Calu3 (cell line): ENCODE measurements at regions not wholly inside any gene's neighbourhood (a gene's known extent, or its start where the extent isn't known, plus 50 kb on each side); places are given as distances from the start of the nearest gene placed in this dataset.

ENCODE experiments used
- BruUV-seq: library from RNA; stranded (reverse); fragments of 400-500 nt; replicated peaks from 2 replicates; lab custom pipeline; 2021; lab: Mats Ljungman, UMichigan
- CTCF ChIA-PET: fragments of 300-600 bp; sonication (Branson Sonifier 250); formaldehyde crosslinking; loops from one replicate; lab custom pipeline; 2022; ENCODE audit warnings: antibody characterized with exemption; lab: Charles Lee
- DNase-seq: peaks from one replicate; pipeline ENCODE4 v3.0.0; 2022
- H3K27ac Mint-ChIP-seq: one replicate; pipeline ENCODE4 v1.8.0; 2022; ENCODE audit warnings: mixed read lengths; ENCODE audit not compliant: unreplicated experiment
- H3K27me3 Mint-ChIP-seq: one replicate; pipeline ENCODE4 v1.8.0; 2022; ENCODE audit warnings: mixed read lengths; ENCODE audit not compliant: unreplicated experiment
- H3K36me3 Mint-ChIP-seq: one replicate; pipeline ENCODE4 v1.8.0; 2022; ENCODE audit warnings: mild to moderate bottlenecking, moderate library complexity, mixed read lengths; ENCODE audit not compliant: insufficient read depth, unreplicated experiment
- H3K4me1 Mint-ChIP-seq: one replicate; pipeline ENCODE4 v1.8.0; 2022; ENCODE audit warnings: mild to moderate bottlenecking, low read depth, mixed read lengths; ENCODE audit not compliant: unreplicated experiment
- H3K4me3 Mint-ChIP-seq: one replicate; pipeline ENCODE4 v1.8.0; 2022; ENCODE audit warnings: mild to moderate bottlenecking, low read depth, moderate library complexity, mixed read lengths; ENCODE audit not compliant: unreplicated experiment
- H3K9me3 Mint-ChIP-seq: one replicate; pipeline ENCODE4 v1.8.0; 2022; ENCODE audit warnings: low read depth, mixed read lengths; ENCODE audit not compliant: unreplicated experiment
- CTCF ChIP-seq: fragments of 200-600 bp; IDR thresholded peaks from one replicate; pipeline ENCODE4 v1.8.0; 2022; ENCODE audit warnings: antibody characterized with exemption; ENCODE audit not compliant: unreplicated experiment
- intact Hi-C: fragments of 100-400 bp; cut with micrococcal nuclease; formaldehyde crosslinking; loops from one replicate; pipeline ENCODE4 v1.10.0; 2022; ENCODE audit not compliant: unreplicated experiment

- intact Hi-C loops = no loop called here
- DNase-seq = no peak
- Mint-ChIP-seq H3K4me1 (peaks cover 8% of the 10 kb centered on the region), H3K27ac (no peak overlapping the region), H3K9me3 (no peaks in the 10 kb centered on the region), H3K4me3 (no peak overlapping the region), H3K36me3 (no peaks in the 10 kb centered on the region), H3K27me3 (no peaks in the 10 kb centered on the region)
- BruUV-seq = no TSS peak
- no peak for TF ChIP-seq CTCF
- CTCF ChIA-PET = no interaction called here
Measured at GRCh38 chr5:38069360-38069759, 189.0 kb upstream of the EGFLAM start.

DNA sequence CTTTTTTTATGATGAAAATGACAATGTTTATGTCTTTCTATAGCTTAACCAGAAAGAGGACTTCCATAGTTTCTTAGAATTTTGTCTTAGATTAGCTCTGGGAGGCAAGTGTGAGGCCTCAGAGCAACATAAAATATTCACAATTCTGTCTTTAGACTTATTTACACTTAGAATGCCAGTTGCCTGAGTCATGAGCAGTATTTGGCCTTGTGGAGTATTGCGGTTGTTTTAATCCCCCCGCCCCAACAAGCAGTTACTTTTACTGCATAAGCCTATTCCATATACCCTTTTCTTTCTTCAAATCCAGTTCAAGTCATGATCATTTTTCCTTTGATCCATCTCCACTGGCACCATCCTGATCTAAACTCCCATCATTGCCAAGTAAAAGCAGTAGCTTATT lies 198.0 kb upstream of the EGFLAM start:
- Mint-ChIP-seq H3K27me3 (no peaks in the 10 kb centered on the region), H3K4me1 (peaks cover 11% of the 10 kb centered on the region), H3K9me3 (no peaks in the 10 kb centered on the region), H3K27ac (no peak overlapping the region), H3K36me3 (no peaks in the 10 kb centered on the region), H3K4me3 (no peak overlapping the region)
- no peak for TF ChIP-seq CTCF
- BruUV-seq = no TSS peak
- CTCF ChIA-PET = no interaction called here
- DNase-seq = peak; percentile 28
- intact Hi-C loops = no loop called here

DNA sequence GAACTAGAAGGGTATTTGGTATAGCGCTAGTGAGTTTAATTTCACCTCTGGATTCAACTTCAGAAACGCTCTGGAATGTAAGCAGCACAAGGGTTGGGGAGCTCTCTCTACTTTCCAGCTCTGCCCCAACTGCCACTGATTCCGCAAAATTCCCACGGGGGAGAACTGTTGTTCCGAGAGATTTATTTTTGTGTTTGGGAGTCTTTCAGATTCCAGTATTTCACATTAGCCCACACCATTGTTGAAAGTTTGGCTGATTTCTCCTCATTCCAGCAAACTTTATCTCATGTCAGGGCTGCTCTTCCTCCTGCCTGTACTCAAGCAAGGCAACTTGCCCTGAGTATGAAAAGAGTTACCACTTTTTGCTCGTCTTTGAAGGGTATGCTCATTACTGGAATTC lies 198.5 kb upstream of the EGFLAM start:
- no peak overlapping the region for H3K27ac Mint-ChIP-seq
- intact Hi-C loops = no loop called here
- no peak overlapping the region for H3K4me3 Mint-ChIP-seq
- no peaks in the 10 kb centered on the region for H3K9me3 Mint-ChIP-seq
- H3K27me3 Mint-ChIP-seq = no peaks in the 10 kb centered on the region
- CTCF ChIA-PET = no interaction called here
- H3K36me3 Mint-ChIP-seq = no peaks in the 10 kb centered on the region
- no peak for TF ChIP-seq CTCF
- BruUV-seq = no TSS peak
- DNase-seq = no peak
- H3K4me1 Mint-ChIP-seq = peaks cover 11% of the 10 kb centered on the region

DNA sequence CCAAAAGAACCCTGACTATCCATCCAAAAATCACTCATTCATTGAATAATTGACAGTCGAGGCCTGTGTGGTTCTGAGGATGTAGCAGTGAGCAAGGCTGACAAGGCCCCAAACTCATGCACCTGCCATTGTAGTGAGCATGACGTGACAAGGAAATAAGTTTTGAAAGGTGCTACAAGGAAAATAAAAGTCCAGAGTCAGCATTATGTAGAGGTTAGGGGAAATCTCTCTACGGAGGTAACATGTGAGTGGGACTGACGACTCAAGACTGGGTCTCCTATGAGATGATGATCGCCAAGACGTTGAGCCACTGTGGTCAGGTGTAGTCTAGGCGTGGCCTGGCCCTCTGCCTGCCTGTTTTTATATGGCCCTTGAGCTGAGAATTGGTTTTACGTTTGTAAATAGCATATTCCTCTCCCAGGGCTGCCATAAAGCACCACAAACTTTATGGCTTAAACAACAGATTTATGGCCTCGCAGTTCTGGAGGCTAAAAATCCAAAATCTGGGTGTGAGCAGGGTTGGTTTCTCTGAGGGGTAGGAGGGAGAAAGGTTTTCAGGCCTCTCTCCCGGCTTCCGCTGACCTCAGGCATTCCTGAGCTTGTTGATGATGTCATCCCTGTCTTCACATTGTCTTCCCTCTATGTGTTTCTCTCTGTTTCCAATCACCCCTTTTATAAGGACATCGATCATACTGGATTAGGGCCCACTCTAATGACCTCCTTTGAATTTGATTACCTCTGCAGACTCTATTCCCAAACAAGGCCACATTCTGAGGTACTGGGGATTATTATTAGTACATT lies 206.4 kb upstream of the EGFLAM start:
- DNase-seq = no peak
- H3K27me3 Mint-ChIP-seq = no peaks in the 10 kb centered on the region
- intact Hi-C loops = no loop called here
- H3K27ac Mint-ChIP-seq = no peak overlapping the region
- H3K4me3 Mint-ChIP-seq = no peak overlapping the region
- H3K36me3 Mint-ChIP-seq = no peaks in the 10 kb centered on the region
- BruUV-seq = no TSS peak
- no peak for TF ChIP-seq CTCF
- H3K9me3 Mint-ChIP-seq = no peaks in the 10 kb centered on the region
- CTCF ChIA-PET = no interaction called here
- no peaks in the 10 kb centered on the region for H3K4me1 Mint-ChIP-seq
